ENCODE measurements at regions not wholly inside any gene's neighbourhood (a gene's known extent, or its start where the extent isn't known, plus 50 kb on each side); places are given as distances from the start of the nearest gene placed in this dataset.

DNA sequence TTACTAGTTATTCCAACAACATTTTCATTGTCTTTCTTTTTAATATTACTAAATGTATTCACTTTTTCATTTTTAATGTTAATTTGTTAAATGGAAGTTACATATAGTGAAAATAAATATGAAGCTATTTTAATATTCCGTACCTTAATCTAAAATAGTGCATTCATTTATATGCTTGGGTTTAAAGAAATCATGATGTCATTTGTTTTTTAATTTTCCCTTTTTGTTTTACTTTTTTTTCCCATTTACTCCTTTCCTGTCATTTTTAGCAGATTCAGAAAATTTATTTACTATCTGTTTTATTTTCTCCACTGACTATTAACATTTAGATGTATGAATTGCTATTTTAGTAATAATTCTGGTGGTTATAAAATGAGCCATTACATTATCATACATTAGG lies 183.0 kb upstream of the CDH9 start:
- Histone ChIP-seq H3K36me3 (ENCODE audit: insufficient read depth) (no peaks in the 10 kb centered on the region), H3K4me2 (no peak overlapping the region), H3K27me3 (ENCODE audit: insufficient read depth, low read depth) (no peaks in the 10 kb centered on the region), H3K4me1 (ENCODE audit: low read depth, poor library complexity, severe bottlenecking) (peaks cover 38% of the 10 kb centered on the region), H3K79me2 (ENCODE audit: insufficient read depth, low read depth) (no peaks in the 10 kb centered on the region), H2AFZ (ENCODE audit: low read depth) (no peak overlapping the region), H3K9ac (no peak overlapping the region), H4K20me1 (ENCODE audit: insufficient read depth) (no peaks in the 10 kb centered on the region), H3K4me3 (IDR thresholded peaks at IDR 0.05; ENCODE audit: insufficient read depth, low read depth, low read length) (no peak overlapping the region), H3K27ac (no peak overlapping the region)
- TF ChIP-seq CTCF (conservative IDR thresholded peaks at IDR 0.05; ENCODE audit: low read depth, low read length) = no peak

DNA sequence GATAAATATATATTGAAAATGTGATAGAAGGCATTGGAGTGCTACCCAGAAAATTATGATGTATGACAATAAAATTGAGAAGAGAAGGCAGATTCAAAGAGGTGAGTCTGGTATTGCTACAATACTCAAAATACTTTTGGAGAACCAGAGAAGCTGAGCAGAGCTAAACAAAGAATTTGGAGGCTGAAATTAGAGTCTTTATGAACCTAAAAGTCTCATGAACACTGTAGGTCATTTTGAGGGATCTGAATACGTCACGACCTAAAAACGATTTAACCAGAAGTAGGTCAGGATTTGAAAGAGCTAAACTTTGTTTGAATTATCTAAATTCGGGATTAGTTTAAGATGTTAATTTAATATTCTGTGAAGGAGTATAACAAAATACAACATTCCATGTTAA lies 182.4 kb upstream of the CDH9 start:
- no peak overlapping the region for H2AFZ ChIP-seq (ENCODE audit: low read depth)
- H3K27ac ChIP-seq = no peak overlapping the region
- H3K27me3 ChIP-seq (ENCODE audit: insufficient read depth, low read depth) = no peaks in the 10 kb centered on the region
- H3K9ac ChIP-seq = no peak overlapping the region
- no peak for TF ChIP-seq CTCF (conservative IDR thresholded peaks at IDR 0.05; ENCODE audit: low read depth, low read length)
- no peaks in the 10 kb centered on the region for H4K20me1 ChIP-seq (ENCODE audit: insufficient read depth)
- no peak overlapping the region for H3K4me2 ChIP-seq
- no peak overlapping the region for H3K4me3 ChIP-seq (IDR thresholded peaks at IDR 0.05; ENCODE audit: insufficient read depth, low read depth, low read length)
- no peaks in the 10 kb centered on the region for H3K36me3 ChIP-seq (ENCODE audit: insufficient read depth)
- H3K79me2 ChIP-seq (ENCODE audit: insufficient read depth, low read depth) = no peaks in the 10 kb centered on the region
- peaks cover 38% of the 10 kb centered on the region for H3K4me1 ChIP-seq (ENCODE audit: low read depth, poor library complexity, severe bottlenecking)

DNA sequence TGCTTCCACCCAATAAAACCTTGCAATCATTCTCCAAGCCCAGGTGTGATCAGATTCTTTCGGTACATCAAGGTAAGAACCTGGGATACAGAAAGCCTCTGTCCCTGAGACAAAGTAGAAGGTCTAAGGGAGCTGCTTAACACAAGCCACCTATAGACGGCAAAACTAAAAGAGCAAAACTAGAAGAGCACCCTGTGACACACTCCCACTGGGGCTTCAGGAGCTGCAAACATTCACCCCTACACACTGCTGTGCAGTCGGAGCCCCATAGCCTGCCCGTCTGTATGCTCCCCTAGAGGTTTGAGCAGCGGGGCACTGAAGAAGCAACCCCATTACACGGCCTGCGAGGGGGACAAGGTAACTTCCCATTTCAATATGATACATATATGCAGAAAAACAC lies 179.6 kb upstream of the CDH9 start:
- Histone ChIP-seq H3K27me3 (ENCODE audit: insufficient read depth, low read depth) (no peaks in the 10 kb centered on the region), H4K20me1 (ENCODE audit: insufficient read depth) (no peaks in the 10 kb centered on the region)

GRCh38 chr5:27217155-27217956 lies 179.0 kb upstream of the CDH9 start:
- no peak for TF ChIP-seq CTCF (conservative IDR thresholded peaks at IDR 0.05; ENCODE audit: low read depth, low read length)
- H3K4me1 ChIP-seq (ENCODE audit: low read depth, poor library complexity, severe bottlenecking) = peaks cover 13% of the 10 kb centered on the region
- H4K20me1 ChIP-seq (ENCODE audit: insufficient read depth) = no peaks in the 10 kb centered on the region
- no peak overlapping the region for H3K27ac ChIP-seq
- no peak overlapping the region for H3K9ac ChIP-seq
- H3K27me3 ChIP-seq (ENCODE audit: insufficient read depth, low read depth) = no peaks in the 10 kb centered on the region
- H2AFZ ChIP-seq (ENCODE audit: low read depth) = no peak overlapping the region
- H3K79me2 ChIP-seq (ENCODE audit: insufficient read depth, low read depth) = no peaks in the 10 kb centered on the region
- H3K4me2 ChIP-seq = no peak overlapping the region
- H3K36me3 ChIP-seq (ENCODE audit: insufficient read depth) = no peaks in the 10 kb centered on the region
- H3K4me3 ChIP-seq (IDR thresholded peaks at IDR 0.05; ENCODE audit: insufficient read depth, low read depth, low read length) = no peak overlapping the region

More for the DNA sequence above, 179.6 kb upstream of the CDH9 start:
- H3K4me1 ChIP-seq (ENCODE audit: low read depth, poor library complexity, severe bottlenecking) = peaks cover 19% of the 10 kb centered on the region
- H2AFZ ChIP-seq (ENCODE audit: low read depth) = no peak overlapping the region
- no peaks in the 10 kb centered on the region for H3K36me3 ChIP-seq (ENCODE audit: insufficient read depth)
- H3K4me3 ChIP-seq (IDR thresholded peaks at IDR 0.05; ENCODE audit: insufficient read depth, low read depth, low read length) = no peak overlapping the region
- TF ChIP-seq CTCF (conservative IDR thresholded peaks at IDR 0.05; ENCODE audit: low read depth, low read length) = no peak
- no peak overlapping the region for H3K9ac ChIP-seq
- no peaks in the 10 kb centered on the region for H3K79me2 ChIP-seq (ENCODE audit: insufficient read depth, low read depth)
- H3K4me2 ChIP-seq = no peak overlapping the region
- no peak overlapping the region for H3K27ac ChIP-seq
